Cardiac fibroblast (primary cell): ENCODE measurements at regions not wholly inside any gene's neighbourhood (a gene's known extent, or its start where the extent isn't known, plus 50 kb on each side); places are given as distances from the start of the nearest gene placed in this dataset.
A peak's percentile ranks its signal among the peaks of the same experiment; 100 is the strongest.
"Not testable (repeated sequence)": the region's sequence is repeated elsewhere in the genome, so short reads cannot be mapped to it uniquely, and the experiment has no call there.

Experiments
- DNase-seq, 2 donors: peaks; one replicate each; pipeline versions ENCODE4 v3.0.0 to v3.0.0-alpha.2; 2010; ENCODE audit warnings: low read depth in 2 of 2
- H3K4me3 ChIP-seq, 2 donors: replicated peaks in 1 of 2; 1 replicate in 1 of 2; 2 replicates in 1 of 2; pipeline ENCODE4 v1.5.1; 2011; ENCODE audit warnings: low read depth in 2 of 2, low read length in 2 of 2, mild to moderate bottlenecking in 2 of 2, moderate library complexity in 1 of 2
- TF ChIP-seq, protein P1 (sequence below): IDR thresholded peaks from one replicate; pipeline ENCODE4 v1.5.1; 2011; ENCODE audit warnings: low read depth, mild to moderate bottlenecking, low read length, inconsistent platforms

DNA sequence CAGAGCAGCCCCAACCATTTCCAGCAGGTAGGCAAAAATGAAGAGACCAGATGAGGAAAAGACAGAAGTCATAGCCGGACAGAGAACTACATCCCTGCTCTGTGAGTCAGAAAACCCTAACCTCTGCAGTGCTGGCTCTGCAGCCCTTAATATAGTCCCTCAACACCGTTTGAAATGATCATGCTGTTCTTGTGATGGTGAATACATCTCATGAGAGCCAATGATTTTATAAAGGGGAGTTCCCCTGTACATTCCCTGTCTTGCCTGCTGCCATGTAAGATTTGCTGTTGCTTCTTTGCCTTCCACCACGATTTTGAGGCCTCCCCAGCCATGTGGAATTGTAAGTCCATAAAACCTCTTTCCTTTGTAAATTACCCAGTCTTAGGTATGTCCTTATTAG lies 216.8 kb upstream of the RFX3 start:
- no peak overlapping the region for H3K4me3 ChIP-seq
- DNase-seq: no peak
- TF ChIP-seq, protein P1, sequence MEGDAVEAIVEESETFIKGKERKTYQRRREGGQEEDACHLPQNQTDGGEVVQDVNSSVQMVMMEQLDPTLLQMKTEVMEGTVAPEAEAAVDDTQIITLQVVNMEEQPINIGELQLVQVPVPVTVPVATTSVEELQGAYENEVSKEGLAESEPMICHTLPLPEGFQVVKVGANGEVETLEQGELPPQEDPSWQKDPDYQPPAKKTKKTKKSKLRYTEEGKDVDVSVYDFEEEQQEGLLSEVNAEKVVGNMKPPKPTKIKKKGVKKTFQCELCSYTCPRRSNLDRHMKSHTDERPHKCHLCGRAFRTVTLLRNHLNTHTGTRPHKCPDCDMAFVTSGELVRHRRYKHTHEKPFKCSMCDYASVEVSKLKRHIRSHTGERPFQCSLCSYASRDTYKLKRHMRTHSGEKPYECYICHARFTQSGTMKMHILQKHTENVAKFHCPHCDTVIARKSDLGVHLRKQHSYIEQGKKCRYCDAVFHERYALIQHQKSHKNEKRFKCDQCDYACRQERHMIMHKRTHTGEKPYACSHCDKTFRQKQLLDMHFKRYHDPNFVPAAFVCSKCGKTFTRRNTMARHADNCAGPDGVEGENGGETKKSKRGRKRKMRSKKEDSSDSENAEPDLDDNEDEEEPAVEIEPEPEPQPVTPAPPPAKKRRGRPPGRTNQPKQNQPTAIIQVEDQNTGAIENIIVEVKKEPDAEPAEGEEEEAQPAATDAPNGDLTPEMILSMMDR: no peak

DNA sequence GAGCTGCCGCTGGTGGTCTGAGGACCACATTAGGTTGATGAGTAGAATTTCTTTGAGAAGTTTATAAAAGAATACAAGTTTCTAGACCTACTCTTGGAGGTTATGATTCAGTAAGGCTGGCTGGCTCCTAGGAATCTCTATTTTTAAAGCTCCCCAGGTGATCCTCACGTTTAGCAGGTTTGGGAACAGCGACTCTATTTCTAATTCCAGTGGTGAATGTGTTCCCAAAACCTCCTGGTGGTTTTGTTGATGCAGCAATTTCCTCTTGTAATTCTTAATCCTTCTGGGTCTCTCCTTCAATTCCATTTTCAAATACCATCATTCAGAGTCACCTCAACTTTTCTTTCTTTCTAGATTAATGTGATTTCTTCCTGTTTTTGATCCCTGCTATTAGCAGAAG lies 215.9 kb upstream of the RFX3 start:
- no peak for DNase-seq
- TF ChIP-seq, protein P1: no peak
- H3K4me3 ChIP-seq: no peak overlapping the region

DNA sequence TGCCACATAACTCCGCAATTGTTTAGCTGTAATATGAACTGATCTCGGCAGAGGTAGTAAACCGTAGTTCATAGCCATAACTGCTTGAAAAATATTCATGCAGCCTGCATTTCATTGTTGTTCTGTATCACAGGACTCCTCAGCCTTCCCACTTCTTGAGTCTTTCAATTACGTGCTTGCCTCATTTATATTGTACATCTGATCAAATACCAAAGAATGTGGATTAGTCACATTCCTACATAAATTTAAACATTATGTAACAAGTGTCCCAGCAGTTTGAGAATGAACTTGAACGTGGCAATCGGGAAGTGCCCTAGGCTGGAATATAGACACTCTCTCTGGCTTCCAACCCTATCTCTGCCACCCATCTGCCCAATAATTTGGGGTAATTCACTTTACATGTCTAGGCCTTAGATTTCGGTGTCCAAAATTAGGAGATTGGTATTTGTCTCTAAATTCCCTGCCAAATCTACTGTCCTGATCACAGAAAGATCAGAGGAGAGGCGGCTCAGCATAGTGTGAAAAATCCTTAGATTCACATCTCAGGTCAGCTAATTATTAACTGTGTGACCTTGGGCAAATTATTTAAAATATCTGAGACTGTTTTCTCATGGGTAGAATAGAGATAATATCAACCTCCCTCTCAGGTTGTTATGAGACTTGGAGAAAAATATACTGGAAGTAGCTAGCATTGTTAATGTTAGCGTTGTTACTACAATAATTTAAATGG lies 215.1 kb upstream of the RFX3 start:
- H3K4me3 ChIP-seq: no peak overlapping the region
- TF ChIP-seq, protein P1: no peak
- DNase-seq: peak in 1 of 2 donors; percentile 36

DNA sequence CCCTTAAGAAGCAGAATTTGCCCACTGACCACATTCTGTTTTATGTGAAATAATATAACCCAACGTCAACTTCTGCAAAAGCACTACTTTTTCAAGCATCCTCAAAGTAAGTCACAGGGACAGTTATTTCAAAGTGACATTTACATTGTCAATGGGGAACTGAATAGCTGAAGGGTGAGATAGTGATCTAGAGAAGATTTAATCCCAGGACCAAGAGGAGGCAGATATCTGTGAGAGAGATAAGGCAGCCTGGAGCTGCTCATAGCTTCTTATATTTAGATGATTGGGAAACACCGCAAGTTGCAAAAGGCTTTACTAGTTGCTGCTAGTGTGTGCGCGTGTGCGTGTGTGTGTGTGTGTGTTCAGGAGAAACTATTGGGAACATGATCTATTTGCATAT lies 210.4 kb upstream of the RFX3 start:
- TF ChIP-seq, protein P1: no peak
- peak in 1 of 2 donors; percentile 38 for DNase-seq
- H3K4me3 ChIP-seq: no peak overlapping the region

DNA sequence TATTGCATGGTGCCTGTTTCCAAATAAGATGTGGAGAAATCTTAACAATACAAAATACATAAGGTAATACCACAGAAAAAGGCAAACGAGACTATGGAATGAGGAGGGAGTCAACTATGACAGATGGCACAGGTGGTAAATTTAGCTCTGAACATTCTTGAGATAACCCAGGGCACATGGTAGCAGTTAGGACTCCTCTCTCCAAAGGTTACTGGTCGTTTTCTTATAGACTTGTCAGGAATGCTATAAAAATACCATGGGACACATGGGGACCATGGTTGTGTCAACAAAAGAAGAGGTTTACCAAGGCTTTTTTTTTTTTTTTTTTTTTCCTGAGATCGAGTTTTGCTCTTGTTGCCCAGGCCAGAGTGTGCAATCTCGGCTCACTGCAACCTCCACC lies 209.4 kb upstream of the RFX3 start:
- TF ChIP-seq, protein P1: no peak
- no peak overlapping the region for H3K4me3 ChIP-seq
- DNase-seq: no peak

DNA sequence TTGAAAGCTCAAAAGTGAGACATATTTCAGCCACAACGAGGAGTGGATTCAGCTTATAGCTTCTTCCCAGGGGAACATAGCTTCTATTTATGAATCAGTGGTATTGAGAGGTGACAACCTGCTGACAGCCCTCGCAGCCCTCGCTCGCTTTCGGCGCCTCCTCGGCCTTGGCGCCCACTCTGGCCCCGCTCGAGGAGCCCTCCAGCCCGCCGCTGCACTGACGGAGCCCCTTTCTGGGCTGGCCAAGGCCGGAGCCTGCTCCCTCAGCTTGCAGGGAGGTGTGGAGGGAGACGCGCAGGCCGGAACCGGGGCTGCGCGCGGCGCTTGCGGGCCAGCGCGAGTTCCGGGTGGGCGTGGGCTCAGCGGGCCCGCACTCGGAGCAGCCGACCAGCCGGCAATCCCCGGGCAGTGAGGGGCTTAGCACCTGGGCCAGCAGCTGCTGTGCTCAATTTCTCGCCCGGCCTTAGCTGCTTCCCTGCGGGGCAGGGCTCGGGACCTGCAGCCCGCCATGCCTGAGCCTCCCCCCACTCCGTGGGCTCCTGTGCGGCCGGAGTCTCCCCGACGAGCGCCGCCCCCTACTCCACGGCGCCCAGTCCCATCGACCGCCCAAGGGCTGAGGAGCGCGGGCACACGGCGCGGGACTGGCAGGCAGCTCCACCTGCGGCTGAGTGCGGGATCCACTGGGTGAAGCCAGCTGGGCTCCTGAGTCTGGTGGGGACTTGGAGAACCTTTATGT lies 207.9 kb upstream of the RFX3 start:
- not testable (repeated sequence) for DNase-seq, H3K4me3 ChIP-seq

DNA sequence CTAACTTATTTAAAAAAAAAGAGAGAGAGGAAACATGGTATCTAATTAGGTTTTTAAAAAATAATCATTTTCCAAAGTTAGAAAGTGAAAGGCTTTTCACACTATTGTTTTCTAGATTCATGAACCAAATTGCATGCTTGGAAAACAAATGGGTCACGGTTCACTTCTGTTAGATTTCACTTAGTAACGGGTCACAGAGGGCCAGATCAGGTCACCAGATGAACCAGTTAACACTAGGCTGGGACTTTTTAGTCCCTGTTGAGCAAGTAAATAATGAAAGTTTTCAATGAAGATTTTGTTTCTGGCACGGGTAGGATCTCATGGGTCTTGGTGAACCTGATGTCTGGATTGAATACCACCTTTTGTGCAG lies 207.2 kb upstream of the RFX3 start:
- DNase-seq: no peak
- H3K4me3 ChIP-seq: no peak overlapping the region
- TF ChIP-seq, protein P1: no peak
